ENCODE measurements at regions not wholly inside any gene's neighbourhood (a gene's known extent, or its start where the extent isn't known, plus 50 kb on each side); places are given as distances from the start of the nearest gene placed in this dataset.

DNA sequence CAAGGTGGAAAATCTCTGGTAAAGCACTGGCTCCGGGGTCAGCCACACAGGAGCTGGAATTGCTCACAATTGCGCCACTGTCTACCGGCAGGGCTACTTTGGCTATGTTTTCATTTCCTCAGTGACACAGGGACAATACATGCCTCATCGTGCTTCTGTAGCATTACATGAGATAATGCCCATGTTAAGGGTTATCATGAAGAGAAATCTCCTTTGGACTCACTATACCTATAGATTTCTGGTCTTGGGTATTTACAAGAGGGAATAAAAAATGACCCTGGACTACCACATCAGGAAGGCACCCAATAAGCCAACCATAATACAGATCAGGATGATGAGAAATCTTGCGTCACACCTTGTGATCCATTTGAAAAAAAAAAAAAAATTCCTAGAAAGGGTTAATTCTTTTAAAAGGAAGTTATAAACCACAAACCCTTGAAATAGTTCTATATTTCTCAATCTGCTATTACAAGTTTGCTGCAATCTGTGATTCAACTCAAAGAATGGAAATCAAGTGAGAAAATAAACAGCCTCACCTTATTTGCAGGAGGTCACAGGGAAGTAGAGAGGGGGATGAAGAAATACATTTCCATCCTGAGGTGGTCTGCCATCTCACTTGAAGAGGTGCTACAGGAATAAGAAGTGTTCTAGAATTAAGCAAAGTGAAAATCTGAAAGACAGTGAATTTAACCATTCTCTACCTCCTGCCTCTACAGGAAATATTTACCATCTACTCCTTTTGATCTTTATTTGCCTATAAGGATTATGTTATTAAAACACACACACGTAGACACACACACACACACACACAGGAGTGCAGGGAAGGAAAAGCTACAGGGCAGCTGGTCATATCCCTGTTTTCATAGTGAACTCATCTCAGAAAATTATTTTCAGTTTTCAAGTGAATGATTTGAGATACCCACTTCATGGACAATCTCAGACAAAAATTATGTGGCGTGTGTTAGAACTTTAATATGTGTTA is 231.3 kb upstream of the CELF2 start (continued):
- no peak for TF ChIP-seq HDAC6 (IDR thresholded peaks at IDR 0.05; ENCODE audit: unreplicated experiment)

DNA sequence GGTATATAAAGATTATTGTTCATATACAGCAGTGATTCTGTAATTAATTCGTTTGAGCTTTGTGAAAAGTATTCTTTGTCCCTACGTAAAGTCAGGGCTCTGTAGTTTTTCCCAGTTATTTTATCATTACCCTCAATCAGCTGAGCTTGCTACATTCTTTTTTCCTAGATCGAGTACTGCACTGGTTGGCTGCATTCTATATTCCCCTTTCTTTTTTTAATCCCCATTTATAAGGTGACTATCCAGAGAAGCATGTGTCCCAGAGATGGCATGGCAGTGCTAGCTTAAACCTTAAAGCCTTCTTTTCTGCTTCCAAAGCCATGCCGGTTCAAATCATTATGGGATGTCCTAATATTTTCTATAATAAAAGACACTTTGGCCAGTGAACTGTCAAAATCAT is 230.1 kb upstream of the CELF2 start:
- Histone ChIP-seq H3K36me3 (ENCODE audit: control insufficient read depth in 2 of 2, insufficient read depth in 2 of 2, low read length in 1 of 2) (no peaks in the 10 kb centered on the region), H3K79me2 (ENCODE audit: control insufficient read depth, insufficient read depth, low read length) (no peaks in the 10 kb centered on the region), H4K20me1 (ENCODE audit: control insufficient read depth, insufficient read depth) (no peaks in the 10 kb centered on the region), H3K9me3 (replicated peaks; ENCODE audit: control insufficient read depth, insufficient read depth, low read length) (no peaks in the 10 kb centered on the region), H3K4me3 (no peak overlapping the region), H3K4me1 (ENCODE audit: control insufficient read depth, insufficient read depth, low read length) (no peaks in the 10 kb centered on the region), H2AFZ (ENCODE audit: control insufficient read depth, low read depth, low read length) (no peak overlapping the region), H3K27me3 (replicated peaks in 1 of 2; ENCODE audit: control insufficient read depth in 2 of 2, insufficient read depth in 2 of 2, low read length in 1 of 2) (no peaks in the 10 kb centered on the region; a peak in 1 of 4 replicates), H3K9ac (ENCODE audit: control insufficient read depth, insufficient read depth, low read length) (no peak overlapping the region), H3K4me2 (ENCODE audit: control insufficient read depth, insufficient read depth) (no peak overlapping the region), H3K27ac (ENCODE audit: control insufficient read depth, insufficient read depth) (no peak overlapping the region)
- DNase-seq (ENCODE audit: low read depth, low spot score) (no peak), FAIRE-seq (no peak), ATAC-seq (no peak)
- in situ Hi-C loops (cut with MboI) (no loop called here), intact Hi-C loops (cut with micrococcal nuclease; ENCODE audit: unreplicated experiment) (no loop called here)
- POLR2A ChIA-PET, result no interaction called here
- TF ChIP-seq ZNF384 (IDR thresholded peaks at IDR 0.05; ENCODE audit: borderline replicate concordance, low read depth, low read length) (no peak), KLF5 (IDR thresholded peaks at IDR 0.05; ENCODE audit: partially characterized antibody) (no peak), ATF7 (IDR thresholded peaks at IDR 0.05; ENCODE audit: low read depth) (no peak), STAT1 (conservative IDR thresholded peaks at IDR 0.05) (no peak), SMARCA5 (IDR thresholded peaks at IDR 0.05) (no peak)
- 9% methylated on average over 4 of the region's 4 CpGs for WGBS (ENCODE audit: insufficient coverage, insufficient replicate concordance, low lambda C conversion rate, missing lambda C conversion rate)
- SMC1A ChIA-PET (ENCODE audit: uncharacterized antibody, unreplicated experiment), result interaction anchor here (1.5 kb wide), 1 partner anchor 12 kb away, joined by 4 read pairs; no protein-coding TSS in a partner anchor
- BruUV-seq (replicated peaks), result no TSS peak
- CTCF ChIA-PET, result no interaction called here
- RAD21 ChIA-PET (ENCODE audit: unreplicated experiment), result no interaction called here
